ENCODE measurements at regions not wholly inside any gene's neighbourhood (a gene's known extent, or its start where the extent isn't known, plus 50 kb on each side); places are given as distances from the start of the nearest gene placed in this dataset.
A peak's percentile ranks its signal among the peaks of the same experiment; 100 is the strongest.
"Not testable (repeated sequence)": the region's sequence is repeated elsewhere in the genome, so short reads cannot be mapped to it uniquely, and the experiment has no call there.

GRCh38 chr1:228944935-228945371, 209.7 kb downstream of the RHOU start:
- no peak for DNase-seq
- Histone ChIP-seq H3K9me3 (no peaks in the 10 kb centered on the region), H3K27me3 (no peaks in the 10 kb centered on the region), H3K36me3 (no peaks in the 10 kb centered on the region), H3K4me1 (no peaks in the 10 kb centered on the region), H3K27ac (no peak overlapping the region), H3K4me3 (no peak overlapping the region)
- 82 to 88% methylated on average over 5 of the region's 5 CpGs for WGBS, 2 donors
- intact Hi-C loops (cut with DNase I): no loop called here
- TF ChIP-seq POLR2A (IDR thresholded peaks at IDR 0.05) (no peak), POLR2AphosphoS5 (IDR thresholded peaks at IDR 0.05) (no peak), CTCF (IDR thresholded peaks at IDR 0.05) (no peak), EP300 (IDR thresholded peaks at IDR 0.05) (no peak)

GRCh38 chr1:228945885-228946284, 210.6 kb downstream of the RHOU start:
- no peaks in the 10 kb centered on the region for H3K4me1 ChIP-seq
- no peaks in the 10 kb centered on the region for H3K36me3 ChIP-seq
- DNase-seq: no peak
- WGBS, 2 donors: 96 to 98% methylated on average over 3 of the region's 3 CpGs
- H3K27me3 ChIP-seq: no peaks in the 10 kb centered on the region
- H3K4me3 ChIP-seq: no peak overlapping the region
- H3K27ac ChIP-seq: no peak overlapping the region
- TF ChIP-seq CTCF (IDR thresholded peaks at IDR 0.05) (no peak), POLR2A (IDR thresholded peaks at IDR 0.05) (no peak), POLR2AphosphoS5 (IDR thresholded peaks at IDR 0.05) (no peak), EP300 (IDR thresholded peaks at IDR 0.05) (no peak)
- intact Hi-C loops (cut with DNase I): no loop called here
- no peaks in the 10 kb centered on the region for H3K9me3 ChIP-seq

GRCh38 chr1:228949617-228950016, 214.3 kb downstream of the RHOU start:
- 17 to 62% methylated on average over 9 of the region's 9 CpGs for WGBS, 2 donors
- peak overlapping the region in 1 of 4 donors; percentile 46 for H3K27ac ChIP-seq
- H3K27me3 ChIP-seq; DNase-seq; H3K36me3 ChIP-seq; H3K4me1 ChIP-seq; H3K9me3 ChIP-seq; intact Hi-C loops (cut with DNase I); H3K4me3 ChIP-seq: not testable (repeated sequence)

- Histone ChIP-seq H3K4me1 (no peaks in the 10 kb centered on the region), H3K36me3 (no peaks in the 10 kb centered on the region), H3K27me3 (no peaks in the 10 kb centered on the region), H3K27ac (no peak overlapping the region), H3K9me3 (no peaks in the 10 kb centered on the region), H3K4me3 (no peak overlapping the region)
- no peak for DNase-seq
- intact Hi-C loops (cut with DNase I): no loop called here
- TF ChIP-seq POLR2AphosphoS5 (IDR thresholded peaks at IDR 0.05) (no peak), CTCF (IDR thresholded peaks at IDR 0.05) (no peak), POLR2A (IDR thresholded peaks at IDR 0.05) (no peak), EP300 (IDR thresholded peaks at IDR 0.05) (no peak)
- WGBS, 2 donors: 89 to 90% methylated on average over 4 of the region's 4 CpGs
Measured at GRCh38 chr1:228953207-228953606, 217.9 kb downstream of the RHOU start.

- H3K36me3 ChIP-seq; intact Hi-C loops (cut with DNase I); H3K27me3 ChIP-seq; H3K4me1 ChIP-seq; H3K27ac ChIP-seq; DNase-seq; H3K9me3 ChIP-seq; H3K4me3 ChIP-seq: not testable (repeated sequence)
- WGBS, 2 donors: 91 to 95% methylated on average over 11 of the region's 11 CpGs
Measured at GRCh38 chr1:228953808-228954207, 218.5 kb downstream of the RHOU start.

GRCh38 chr1:228955691-228956090, 220.4 kb downstream of the RHOU start:
- WGBS, 2 donors: 95 to 97% methylated on average over 1 of the region's 1 CpG
- intact Hi-C loops (cut with DNase I): no loop called here
- H3K4me1 ChIP-seq: no peaks in the 10 kb centered on the region
- no peak for TF ChIP-seq EP300 (IDR thresholded peaks at IDR 0.05)
- TF ChIP-seq POLR2AphosphoS5 (IDR thresholded peaks at IDR 0.05): no peak
- TF ChIP-seq POLR2A (IDR thresholded peaks at IDR 0.05): no peak
- TF ChIP-seq CTCF (IDR thresholded peaks at IDR 0.05): no peak
- no peak for DNase-seq
- no peak overlapping the region for H3K27ac ChIP-seq
- no peaks in the 10 kb centered on the region for H3K27me3 ChIP-seq
- no peaks in the 10 kb centered on the region for H3K9me3 ChIP-seq
- no peaks in the 10 kb centered on the region for H3K36me3 ChIP-seq
- no peak overlapping the region for H3K4me3 ChIP-seq

Measured in sigmoid colon (tissue), 6 donors.